ENCODE measurements at regions not wholly inside any gene's neighbourhood (a gene's known extent, or its start where the extent isn't known, plus 50 kb on each side); places are given as distances from the start of the nearest gene placed in this dataset.

DNA sequence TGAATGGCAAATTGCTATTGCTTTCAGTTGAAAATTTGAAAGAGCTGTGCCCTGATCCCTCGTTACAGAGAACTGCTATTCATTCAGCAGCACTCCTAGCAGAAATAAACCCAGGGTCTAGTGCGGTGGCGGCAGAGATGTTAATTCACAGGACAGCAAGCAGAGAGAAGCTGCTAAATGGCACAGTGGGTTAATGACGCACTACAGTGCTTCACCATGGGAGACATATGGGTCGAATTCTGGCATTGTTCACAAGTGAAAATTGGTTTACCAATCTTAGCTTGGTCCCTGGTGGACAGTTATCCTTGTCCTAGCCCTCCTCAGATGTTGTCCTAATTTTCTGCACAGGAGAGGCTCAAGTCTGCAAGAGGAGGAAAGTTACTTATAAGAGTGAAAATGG is 807.4 kb downstream of the TLE1 start:
- DNase-seq (ENCODE audit: low read depth in 4 of 4, low spot score in 3 of 4): no peak

GRCh38 chr9:80881320-80881719 is 808.0 kb downstream of the TLE1 start:
- no peak for DNase-seq (ENCODE audit: low read depth in 4 of 4, low spot score in 3 of 4)

GRCh38 chr9:80878556-80878955 is 810.8 kb downstream of the TLE1 start:
- no peak for DNase-seq (ENCODE audit: low read depth in 4 of 4, low spot score in 3 of 4)

DNA sequence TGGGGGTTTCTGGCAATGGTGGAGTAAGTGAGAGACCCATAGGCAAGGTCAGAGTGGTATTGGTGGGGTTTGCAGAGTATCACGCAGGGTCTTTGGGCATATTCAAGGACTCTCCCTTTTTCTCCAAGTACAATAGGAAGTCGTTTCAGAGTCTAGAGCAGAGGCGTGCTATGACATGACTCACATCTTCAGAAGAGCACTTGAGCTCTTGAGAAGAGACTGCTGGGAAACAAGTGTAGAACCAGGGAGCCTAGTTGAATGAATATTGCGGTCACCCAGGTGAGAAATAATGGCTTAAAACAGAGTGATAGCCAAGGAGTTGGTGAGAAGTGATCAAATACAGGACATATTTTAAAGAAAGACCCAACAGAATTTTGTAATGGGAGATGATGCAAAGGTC is 813.4 kb downstream of the TLE1 start:
- DNase-seq (ENCODE audit: low read depth in 4 of 4, low spot score in 3 of 4): no peak

- no peak for DNase-seq (ENCODE audit: low read depth in 4 of 4, low spot score in 3 of 4)
These were observed 815.1 kb downstream of the TLE1 start for GRCh38 chr9:80874276-80874675.

DNA sequence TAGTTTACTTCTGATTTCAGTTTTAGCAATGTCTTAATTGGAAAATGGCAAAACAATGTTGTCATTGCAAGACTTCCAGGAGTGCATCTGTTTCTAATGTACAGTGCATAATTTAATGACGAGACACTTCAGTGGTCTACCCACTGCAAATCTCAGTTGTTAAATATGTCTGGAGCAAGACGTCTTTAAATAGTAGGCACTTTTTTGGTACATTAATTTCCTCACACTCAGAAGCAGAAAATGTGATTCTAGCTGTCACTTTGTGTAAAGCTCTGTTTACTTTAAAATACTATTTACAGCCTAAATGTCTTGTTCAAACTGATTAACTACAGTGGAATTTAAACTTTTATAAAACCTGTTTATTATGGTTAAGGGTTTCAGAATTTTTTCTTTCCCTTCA is 815.5 kb downstream of the TLE1 start:
- no peak for DNase-seq (ENCODE audit: low read depth in 4 of 4, low spot score in 3 of 4)

DNA sequence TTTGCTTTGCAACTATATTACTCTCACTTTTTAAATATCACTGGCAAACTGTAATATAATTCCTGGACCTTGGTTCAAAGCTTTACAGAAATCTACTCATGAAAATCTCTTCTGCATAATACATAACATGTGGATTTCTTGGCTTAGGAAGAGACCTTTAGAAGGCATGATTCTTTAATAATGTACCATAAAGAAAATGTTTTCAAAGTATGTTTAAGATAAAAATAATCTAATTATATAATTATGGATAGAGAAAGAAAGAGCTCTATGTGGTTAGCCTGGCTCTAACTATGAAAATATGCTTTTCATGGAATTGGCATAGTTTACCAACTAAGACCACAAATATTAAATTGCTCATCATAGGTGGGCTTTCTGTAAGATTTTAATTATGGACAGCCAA is 817.8 kb downstream of the TLE1 start:
- no peak for DNase-seq (ENCODE audit: low read depth in 4 of 4, low spot score in 3 of 4)

- no peak for DNase-seq (ENCODE audit: low read depth in 4 of 4, low spot score in 3 of 4)
These were observed 821.6 kb downstream of the TLE1 start for GRCh38 chr9:80867731-80868130.

GRCh38 chr9:80866576-80867227 is 822.6 kb downstream of the TLE1 start:
- no peak for DNase-seq (ENCODE audit: low read depth in 4 of 4, low spot score in 3 of 4)

- DNase-seq (ENCODE audit: low read depth in 4 of 4, low spot score in 3 of 4): no peak
These were observed 823.2 kb downstream of the TLE1 start for GRCh38 chr9:80866121-80866520.

GRCh38 chr9:80843028-80843427 is 846.3 kb downstream of the TLE1 start:
- DNase-seq (ENCODE audit: low read depth in 4 of 4, low spot score in 3 of 4): peak in 1 of 4 donors; percentile 21

- DNase-seq (ENCODE audit: low read depth in 4 of 4, low spot score in 3 of 4): no peak
These were observed 847.0 kb downstream of the TLE1 start for GRCh38 chr9:80842389-80842788.

- no peak for DNase-seq (ENCODE audit: low read depth in 4 of 4, low spot score in 3 of 4)
These were observed 847.5 kb downstream of the TLE1 start for GRCh38 chr9:80841888-80842287.

GRCh38 chr9:80839821-80840675 is 849.3 kb downstream of the TLE1 start:
- DNase-seq (ENCODE audit: low read depth in 4 of 4, low spot score in 3 of 4): no peak

DNA sequence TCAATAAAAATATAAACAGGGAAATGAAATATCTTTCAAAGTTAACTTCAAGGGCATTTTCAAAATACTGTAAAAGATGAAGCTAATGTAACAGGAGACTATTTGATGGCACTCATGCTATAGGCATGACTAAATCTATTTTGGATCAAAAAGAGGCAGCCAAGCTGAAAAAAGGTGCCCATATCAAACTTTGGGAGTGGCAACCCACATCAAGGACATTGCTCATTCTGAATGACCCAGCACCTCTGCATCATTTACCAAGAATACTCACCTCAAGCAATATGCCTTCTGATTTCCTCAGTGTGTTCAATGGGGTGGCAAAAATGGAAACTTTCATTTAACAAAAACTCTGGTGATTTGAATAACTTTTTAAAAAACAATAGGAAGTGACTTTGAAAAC is 853.3 kb downstream of the TLE1 start:
- DNase-seq (ENCODE audit: low read depth in 4 of 4, low spot score in 3 of 4): no peak

GRCh38 chr9:80831751-80832150 is 857.6 kb downstream of the TLE1 start:
- no peak for DNase-seq (ENCODE audit: low read depth in 4 of 4, low spot score in 3 of 4)

GRCh38 chr9:80811656-80812055 is 877.7 kb downstream of the TLE1 start:
- no peak for DNase-seq (ENCODE audit: low read depth in 4 of 4, low spot score in 3 of 4)

GRCh38 chr9:80811003-80811402 is 878.3 kb downstream of the TLE1 start:
- DNase-seq (ENCODE audit: low read depth in 4 of 4, low spot score in 3 of 4): no peak

GRCh38 chr9:80806671-80807070 is 882.7 kb downstream of the TLE1 start:
- DNase-seq (ENCODE audit: low read depth in 4 of 4, low spot score in 3 of 4): no peak

DNA sequence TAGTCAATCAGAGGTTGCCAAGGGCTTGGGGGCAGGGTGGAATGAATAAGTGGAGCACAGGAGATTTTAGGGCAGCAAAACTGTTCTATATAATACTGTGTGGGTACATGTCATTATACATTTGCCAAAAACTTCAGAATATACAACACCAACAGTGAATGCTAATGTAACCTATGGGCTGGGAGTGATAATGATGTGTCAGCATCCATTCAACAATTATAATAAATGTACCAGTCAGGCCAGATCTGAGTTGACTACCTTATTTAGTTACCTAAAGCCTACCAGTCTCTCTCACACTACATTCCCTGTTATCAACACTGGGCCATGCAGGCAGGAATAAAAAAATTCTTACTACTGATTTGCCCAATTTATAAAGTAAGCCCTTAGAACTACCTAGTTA is 884.5 kb downstream of the TLE1 start:
- no peak for DNase-seq (ENCODE audit: low read depth in 4 of 4, low spot score in 3 of 4)

DNA sequence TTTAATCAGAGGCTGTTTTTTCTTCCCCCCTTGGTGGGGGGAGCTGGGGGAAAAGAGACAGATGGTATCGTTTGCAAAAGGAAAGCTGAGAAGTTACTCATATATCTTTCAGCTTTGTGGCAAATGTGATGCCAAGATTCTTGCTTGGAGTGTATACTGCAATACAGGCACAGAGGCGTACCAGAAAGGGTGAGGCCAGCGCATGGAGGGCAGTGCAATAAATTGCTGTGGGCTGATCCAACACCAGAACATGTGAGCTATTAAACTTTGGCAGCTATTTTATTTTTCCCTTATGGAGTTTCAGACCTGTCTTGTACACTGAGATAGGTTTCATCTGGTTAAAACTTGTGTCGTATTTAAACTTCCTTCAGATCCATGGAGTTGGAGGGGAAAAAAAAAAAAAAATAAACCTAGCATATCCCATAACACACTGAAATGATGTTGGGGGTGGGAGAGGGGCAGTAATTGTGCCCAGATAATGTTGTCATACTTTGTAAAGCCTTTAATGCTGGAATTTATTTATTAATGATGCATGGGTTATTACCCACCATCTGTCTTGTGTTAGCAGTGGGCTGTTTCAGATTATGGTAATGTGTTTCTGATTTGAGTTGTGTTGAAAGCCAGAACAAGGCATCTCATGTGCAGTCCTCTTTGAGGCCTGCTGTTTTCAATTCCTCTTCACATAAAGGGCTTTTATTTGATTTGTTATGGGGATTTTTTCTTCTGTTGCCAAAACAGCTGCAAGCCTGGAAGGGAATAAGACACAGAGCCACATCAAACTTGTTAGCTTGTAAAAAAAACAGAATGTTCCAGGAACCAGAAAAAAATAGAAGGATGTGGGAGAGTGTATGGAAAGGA is 891.3 kb downstream of the TLE1 start:
- peak; percentile 68 to 78 (median 74) for DNase-seq (ENCODE audit: low read depth in 4 of 4, low spot score in 3 of 4)
